ENCODE measurements at regions not wholly inside any gene's neighbourhood (a gene's known extent, or its start where the extent isn't known, plus 50 kb on each side); places are given as distances from the start of the nearest gene placed in this dataset.

DNA sequence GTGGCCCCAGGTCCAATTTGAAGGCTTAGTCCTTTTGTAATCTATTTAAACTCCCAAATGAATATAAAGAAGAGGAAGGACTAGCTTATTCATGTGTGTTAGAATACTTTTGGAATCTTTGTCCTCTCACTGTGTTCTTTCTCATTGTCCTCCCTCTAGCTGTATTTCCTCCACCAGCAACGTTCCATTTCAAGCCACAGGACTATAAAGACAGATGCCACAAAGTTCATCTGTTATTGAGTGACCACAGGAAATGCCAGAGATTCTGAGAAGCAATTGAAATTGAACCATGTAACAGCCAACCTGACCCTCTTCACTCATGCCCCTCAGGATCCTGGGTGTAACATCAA, 336.6 kb upstream of the API5 start:
- intact Hi-C loops (cut with micrococcal nuclease): no loop called here
- no TSS peak for BruUV-seq (replicated peaks)
- Histone ChIP-seq H2AFZ (ENCODE audit: low read depth, low read length) (no peak overlapping the region), H3K4me2 (ENCODE audit: insufficient read depth, low read length) (no peak overlapping the region), H3K4me1 (ENCODE audit: control insufficient read depth, extremely low read depth, insufficient read depth, low read length) (no peaks in the 10 kb centered on the region), H3K79me2 (ENCODE audit: control insufficient read depth, insufficient read depth, low read length) (no peaks in the 10 kb centered on the region), H3K9me1 (replicated peaks; ENCODE audit: control insufficient read depth, extremely low read depth, insufficient read depth, low read length) (no peaks in the 10 kb centered on the region), H4K20me1 (replicated peaks; ENCODE audit: control insufficient read depth, extremely low read depth, insufficient read depth, low read length) (no peaks in the 10 kb centered on the region), H3K4me3 (replicated peaks in 1 of 3; ENCODE audit: insufficient read depth in 1 of 3, low read depth in 1 of 3, low read length in 3 of 3) (no peak overlapping the region), H3K27ac (ENCODE audit: insufficient read depth, low read depth, low read length) (no peak overlapping the region), H3K36me3 (ENCODE audit: control insufficient read depth in 2 of 2, extremely low read depth in 1 of 2, insufficient read depth in 2 of 2, low read length in 2 of 2) (no peaks in the 10 kb centered on the region), H3K9me3 (replicated peaks; ENCODE audit: control insufficient read depth, insufficient read depth, low read length) (peaks cover 2% of the 10 kb centered on the region), H3K27me3 (ENCODE audit: control insufficient read depth in 2 of 2, insufficient read depth in 2 of 2, low read length in 2 of 2) (no peaks in the 10 kb centered on the region), H3K9ac (replicated peaks; ENCODE audit: extremely low read depth, insufficient read depth, low read length) (no peak overlapping the region)
- ChIA-PET POLR2A (no interaction called here), CTCF (no interaction called here)
- TF ChIP-seq EZH2 (IDR thresholded peaks at IDR 0.05; ENCODE audit: borderline replicate concordance, low read depth, low read length, severe bottlenecking): no peak
- TF ChIP-seq JUN (IDR thresholded peaks at IDR 0.05; ENCODE audit: borderline replicate concordance, insufficient read depth, insufficient read length, low read depth): no peak
- TF ChIP-seq GATA2 (IDR thresholded peaks at IDR 0.05; ENCODE audit: insufficient read depth, insufficient read length, low read depth, low read length): no peak
- TF ChIP-seq, protein P1, sequence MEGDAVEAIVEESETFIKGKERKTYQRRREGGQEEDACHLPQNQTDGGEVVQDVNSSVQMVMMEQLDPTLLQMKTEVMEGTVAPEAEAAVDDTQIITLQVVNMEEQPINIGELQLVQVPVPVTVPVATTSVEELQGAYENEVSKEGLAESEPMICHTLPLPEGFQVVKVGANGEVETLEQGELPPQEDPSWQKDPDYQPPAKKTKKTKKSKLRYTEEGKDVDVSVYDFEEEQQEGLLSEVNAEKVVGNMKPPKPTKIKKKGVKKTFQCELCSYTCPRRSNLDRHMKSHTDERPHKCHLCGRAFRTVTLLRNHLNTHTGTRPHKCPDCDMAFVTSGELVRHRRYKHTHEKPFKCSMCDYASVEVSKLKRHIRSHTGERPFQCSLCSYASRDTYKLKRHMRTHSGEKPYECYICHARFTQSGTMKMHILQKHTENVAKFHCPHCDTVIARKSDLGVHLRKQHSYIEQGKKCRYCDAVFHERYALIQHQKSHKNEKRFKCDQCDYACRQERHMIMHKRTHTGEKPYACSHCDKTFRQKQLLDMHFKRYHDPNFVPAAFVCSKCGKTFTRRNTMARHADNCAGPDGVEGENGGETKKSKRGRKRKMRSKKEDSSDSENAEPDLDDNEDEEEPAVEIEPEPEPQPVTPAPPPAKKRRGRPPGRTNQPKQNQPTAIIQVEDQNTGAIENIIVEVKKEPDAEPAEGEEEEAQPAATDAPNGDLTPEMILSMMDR (IDR thresholded peaks at IDR 0.05; ENCODE audit: extremely low read depth in 1 of 2, insufficient read depth in 1 of 2, low read depth in 1 of 2, low read length in 2 of 2): no peak
- TF ChIP-seq MYC (IDR thresholded peaks at IDR 0.05; ENCODE audit: low read depth, low read length): no peak
- no peak for TF ChIP-seq FOS (IDR thresholded peaks at IDR 0.05; ENCODE audit: borderline replicate concordance, insufficient read depth, low read length)
- TF ChIP-seq POLR2AphosphoS5 (IDR thresholded peaks at IDR 0.05; ENCODE audit: insufficient read depth, low read depth, low read length): no peak
- TF ChIP-seq POLR2A (IDR thresholded peaks at IDR 0.05; ENCODE audit: low read depth, low read length): no peak
- TF ChIP-seq, protein P2, sequence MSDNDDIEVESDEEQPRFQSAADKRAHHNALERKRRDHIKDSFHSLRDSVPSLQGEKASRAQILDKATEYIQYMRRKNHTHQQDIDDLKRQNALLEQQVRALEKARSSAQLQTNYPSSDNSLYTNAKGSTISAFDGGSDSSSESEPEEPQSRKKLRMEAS (IDR thresholded peaks at IDR 0.05; ENCODE audit: insufficient read depth, insufficient read length): no peak
- dilution Hi-C loops (cut with MboI; ENCODE audit: extremely low pct_ligation_motif_present, low sequenced_read_pairs): no loop called here
- no peak for FAIRE-seq
- no peak for DNase-seq (ENCODE audit: low read depth, low spot score)

All from endothelial cell of umbilical vein (primary cell).